ENCODE measurements at regions not wholly inside any gene's neighbourhood (a gene's known extent, or its start where the extent isn't known, plus 50 kb on each side); places are given as distances from the start of the nearest gene placed in this dataset.
"Not testable (repeated sequence)": the region's sequence is repeated elsewhere in the genome, so short reads cannot be mapped to it uniquely, and the experiment has no call there.

GRCh38 chrY:18951019-18951418 lies 177.5 kb upstream of the HSFY2 start:
- DNase-seq (ENCODE audit: low read depth in 3 of 3): no peak

GRCh38 chrY:18936831-18937230 lies 163.3 kb upstream of the HSFY2 start:
- no peak for DNase-seq (ENCODE audit: low read depth in 3 of 3)

- no peak for DNase-seq (ENCODE audit: low read depth in 3 of 3)
Measured at GRCh38 chrY:18919256-18919655, 145.7 kb upstream of the HSFY2 start.

- DNase-seq (ENCODE audit: low read depth in 3 of 3): no peak
Measured at GRCh38 chrY:18912846-18913245, 139.3 kb upstream of the HSFY2 start.

GRCh38 chrY:18909846-18910245 lies 136.3 kb upstream of the HSFY2 start:
- no peak for DNase-seq (ENCODE audit: low read depth in 3 of 3)

GRCh38 chrY:18906198-18906597 lies 132.7 kb upstream of the HSFY2 start:
- not testable (repeated sequence) for DNase-seq (ENCODE audit: low read depth in 3 of 3)

- DNase-seq (ENCODE audit: low read depth in 3 of 3): no peak
Measured at GRCh38 chrY:18904296-18904695, 130.8 kb upstream of the HSFY2 start.

GRCh38 chrY:18891994-18892393 lies 118.5 kb upstream of the HSFY2 start:
- no peak for DNase-seq (ENCODE audit: low read depth in 3 of 3)

GRCh38 chrY:18889548-18889947 lies 116.0 kb upstream of the HSFY2 start:
- DNase-seq (ENCODE audit: low read depth in 3 of 3): no peak

GRCh38 chrY:18884748-18885147 lies 111.2 kb upstream of the HSFY2 start:
- no peak for DNase-seq (ENCODE audit: low read depth in 3 of 3)

- DNase-seq (ENCODE audit: low read depth in 3 of 3): not testable (repeated sequence)
Measured at GRCh38 chrY:18869145-18869544, 95.6 kb upstream of the HSFY2 start.

GRCh38 chrY:18866887-18867551 lies 93.5 kb upstream of the HSFY2 start:
- not testable (repeated sequence) for DNase-seq (ENCODE audit: low read depth in 3 of 3)

- not testable (repeated sequence) for DNase-seq (ENCODE audit: low read depth in 3 of 3)
Measured at GRCh38 chrY:18860856-18861255, 87.3 kb upstream of the HSFY2 start.

- DNase-seq (ENCODE audit: low read depth in 3 of 3): not testable (repeated sequence)
Measured at GRCh38 chrY:18858484-18859191, 85.1 kb upstream of the HSFY2 start.

GRCh38 chrY:18855184-18855583 lies 81.6 kb upstream of the HSFY2 start:
- not testable (repeated sequence) for DNase-seq (ENCODE audit: low read depth in 3 of 3)

GRCh38 chrY:18853323-18853722 lies 79.8 kb upstream of the HSFY2 start:
- DNase-seq (ENCODE audit: low read depth in 3 of 3): not testable (repeated sequence)

GRCh38 chrY:18836643-18837042 lies 63.1 kb upstream of the HSFY2 start:
- DNase-seq (ENCODE audit: low read depth in 3 of 3): not testable (repeated sequence)
